ENCODE measurements at regions not wholly inside any gene's neighbourhood (a gene's known extent, or its start where the extent isn't known, plus 50 kb on each side); places are given as distances from the start of the nearest gene placed in this dataset.

- Histone ChIP-seq H3K4me3 (no peak overlapping the region), H3K27ac (no peak overlapping the region)
- no peak for DNase-seq (ENCODE audit: low spot score)
- no peak for TF ChIP-seq CTCF (IDR thresholded peaks at IDR 0.05)
Observed at GRCh38 chr16:62711797-62712196, 675.6 kb upstream of the CDH8 start.

- no peak overlapping the region for H3K4me3 ChIP-seq
- H3K27ac ChIP-seq, result no peak overlapping the region
- no peak for TF ChIP-seq CTCF (IDR thresholded peaks at IDR 0.05)
- DNase-seq (ENCODE audit: low spot score), result no peak
Observed at GRCh38 chr16:62709794-62710193, 673.6 kb upstream of the CDH8 start.

GRCh38 chr16:62701426-62701825 lies 665.2 kb upstream of the CDH8 start:
- no peak overlapping the region for H3K27ac ChIP-seq
- no peak for TF ChIP-seq CTCF (IDR thresholded peaks at IDR 0.05)
- no peak overlapping the region for H3K4me3 ChIP-seq
- DNase-seq (ENCODE audit: low spot score), result no peak

GRCh38 chr16:62700426-62701294 lies 664.4 kb upstream of the CDH8 start:
- TF ChIP-seq CTCF (IDR thresholded peaks at IDR 0.05), result no peak
- no peak overlapping the region for H3K4me3 ChIP-seq
- DNase-seq (ENCODE audit: low spot score), result no peak
- H3K27ac ChIP-seq, result no peak overlapping the region

GRCh38 chr16:62692685-62693084 lies 656.4 kb upstream of the CDH8 start:
- no peak overlapping the region for H3K27ac ChIP-seq

GRCh38 chr16:62681819-62682218 lies 645.6 kb upstream of the CDH8 start:
- DNase-seq (ENCODE audit: low spot score), result no peak
- no peak for TF ChIP-seq CTCF (IDR thresholded peaks at IDR 0.05)
- Histone ChIP-seq H3K27ac (no peak overlapping the region), H3K4me3 (no peak overlapping the region)

More at GRCh38 chr16:62692685-62693084, 656.4 kb upstream of the CDH8 start:
- no peak for DNase-seq (ENCODE audit: low spot score)
- no peak overlapping the region for H3K4me3 ChIP-seq
- no peak for TF ChIP-seq CTCF (IDR thresholded peaks at IDR 0.05)

- Histone ChIP-seq H3K4me3 (no peak overlapping the region), H3K27ac (no peak overlapping the region)
- no peak for DNase-seq (ENCODE audit: low spot score)
- TF ChIP-seq CTCF (IDR thresholded peaks at IDR 0.05), result no peak
Observed at GRCh38 chr16:62678796-62679195, 642.6 kb upstream of the CDH8 start.
